ENCODE measurements at regions not wholly inside any gene's neighbourhood (a gene's known extent, or its start where the extent isn't known, plus 50 kb on each side); places are given as distances from the start of the nearest gene placed in this dataset.

DNA sequence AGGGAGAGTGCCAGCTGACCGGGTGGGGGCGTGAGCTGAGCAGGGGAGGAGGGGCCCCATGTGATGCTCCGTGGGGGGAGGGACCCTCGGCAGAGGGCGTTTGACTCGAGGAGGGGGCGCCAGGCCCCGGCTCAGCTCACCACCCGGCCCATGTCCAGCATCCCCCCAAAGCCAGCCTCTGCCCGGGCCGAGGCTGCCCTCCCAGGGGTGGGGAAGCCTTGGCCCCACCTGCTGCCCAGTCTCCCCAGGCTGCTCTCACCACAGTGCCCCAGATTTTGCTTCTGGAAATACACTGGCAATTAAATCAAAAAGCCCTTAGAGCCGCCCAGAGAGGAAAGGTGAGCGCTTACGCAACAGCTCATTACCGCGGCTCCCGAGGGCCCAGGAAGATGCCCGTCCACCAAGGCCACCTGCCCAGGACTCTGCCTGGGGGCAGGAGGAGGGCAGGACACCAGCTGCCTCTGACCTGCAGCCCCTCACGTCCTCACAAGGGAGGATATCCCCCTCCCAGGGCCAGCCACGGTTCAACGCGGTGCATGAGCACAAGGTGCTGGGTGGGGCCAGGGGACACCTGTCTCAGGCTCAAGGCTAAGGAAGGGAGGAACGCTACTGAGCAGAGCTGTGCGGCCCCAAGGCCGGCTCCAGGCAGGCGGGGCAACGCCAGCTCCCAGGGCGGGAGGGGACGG lies 70.0 kb upstream of the INPP5A start:
- Histone ChIP-seq H3K4me3 (ENCODE audit: low read depth, low read length, poor library complexity, severe bottlenecking) (no peak overlapping the region), H2AFZ (ENCODE audit: low read length) (no peak overlapping the region), H3K4me2 (ENCODE audit: low read length) (no peak overlapping the region), H3K9me2 (ENCODE audit: insufficient read depth, low read length) (no peaks in the 10 kb centered on the region), H3K27ac (ENCODE audit: low read depth, low read length, poor library complexity, severe bottlenecking) (no peak overlapping the region), H3K79me2 (ENCODE audit: insufficient read depth, low read depth, low read length) (no peaks in the 10 kb centered on the region), H3K36me3 (ENCODE audit: insufficient read depth, low read length) (no peaks in the 10 kb centered on the region), H3K4me1 (ENCODE audit: insufficient read depth, low read length, poor library complexity, severe bottlenecking) (no peaks in the 10 kb centered on the region), H4K20me1 (ENCODE audit: insufficient read depth, low read length) (no peaks in the 10 kb centered on the region), H3K9me3 (ENCODE audit: low read length) (no peaks in the 10 kb centered on the region)
- CTCF ChIA-PET (ENCODE audit: unreplicated experiment): interaction anchor here (0.9 kb wide), 1 partner anchor 217 kb away, joined by 8 read pairs; no protein-coding TSS in a partner anchor
- intact Hi-C loops (cut with micrococcal nuclease; ENCODE audit: unreplicated experiment): no loop called here
- no peak for DNase-seq (ENCODE audit: low spot score)
- TF ChIP-seq, protein P1, sequence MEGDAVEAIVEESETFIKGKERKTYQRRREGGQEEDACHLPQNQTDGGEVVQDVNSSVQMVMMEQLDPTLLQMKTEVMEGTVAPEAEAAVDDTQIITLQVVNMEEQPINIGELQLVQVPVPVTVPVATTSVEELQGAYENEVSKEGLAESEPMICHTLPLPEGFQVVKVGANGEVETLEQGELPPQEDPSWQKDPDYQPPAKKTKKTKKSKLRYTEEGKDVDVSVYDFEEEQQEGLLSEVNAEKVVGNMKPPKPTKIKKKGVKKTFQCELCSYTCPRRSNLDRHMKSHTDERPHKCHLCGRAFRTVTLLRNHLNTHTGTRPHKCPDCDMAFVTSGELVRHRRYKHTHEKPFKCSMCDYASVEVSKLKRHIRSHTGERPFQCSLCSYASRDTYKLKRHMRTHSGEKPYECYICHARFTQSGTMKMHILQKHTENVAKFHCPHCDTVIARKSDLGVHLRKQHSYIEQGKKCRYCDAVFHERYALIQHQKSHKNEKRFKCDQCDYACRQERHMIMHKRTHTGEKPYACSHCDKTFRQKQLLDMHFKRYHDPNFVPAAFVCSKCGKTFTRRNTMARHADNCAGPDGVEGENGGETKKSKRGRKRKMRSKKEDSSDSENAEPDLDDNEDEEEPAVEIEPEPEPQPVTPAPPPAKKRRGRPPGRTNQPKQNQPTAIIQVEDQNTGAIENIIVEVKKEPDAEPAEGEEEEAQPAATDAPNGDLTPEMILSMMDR (conservative IDR thresholded peaks at IDR 0.05; ENCODE audit: low read length): no peak
- no peak for TF ChIP-seq EZH2phosphoT487 (IDR thresholded peaks at IDR 0.05; ENCODE audit: borderline replicate concordance, low read depth, low read length)
- POLR2A ChIA-PET: interaction anchor here (1.2 kb wide), 1 partner anchor 82 kb away, joined by 3 read pairs; no protein-coding TSS in a partner anchor
- BruUV-seq (replicated peaks): no TSS peak

DNA sequence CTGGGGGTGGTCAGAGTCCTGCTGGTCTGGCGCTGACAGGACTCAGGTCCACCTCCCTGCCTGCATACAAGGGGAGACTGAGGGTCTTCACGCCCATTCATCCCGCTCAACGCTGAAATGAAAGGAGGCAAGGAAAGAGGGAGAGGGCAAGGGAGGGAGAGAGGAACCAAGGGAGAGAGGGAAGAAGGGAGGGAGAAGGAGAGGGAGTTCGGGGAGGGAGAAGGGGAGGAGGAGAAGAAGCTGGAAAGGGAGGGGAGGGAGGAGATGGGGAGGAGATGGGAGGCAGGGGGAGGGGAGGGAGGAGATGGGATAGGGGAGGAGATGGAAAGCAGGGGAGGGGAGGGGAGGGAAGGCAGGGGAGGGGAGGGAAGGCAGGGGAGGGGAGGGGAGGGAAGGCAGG lies 69.4 kb upstream of the INPP5A start:
- Histone ChIP-seq H3K4me3 (ENCODE audit: low read depth, low read length, poor library complexity, severe bottlenecking) (no peak overlapping the region), H3K27ac (ENCODE audit: low read depth, low read length, poor library complexity, severe bottlenecking) (no peak overlapping the region), H3K4me1 (ENCODE audit: insufficient read depth, low read length, poor library complexity, severe bottlenecking) (no peaks in the 10 kb centered on the region), H3K9me2 (ENCODE audit: insufficient read depth, low read length) (no peaks in the 10 kb centered on the region), H2AFZ (ENCODE audit: low read length) (no peak overlapping the region), H3K4me2 (ENCODE audit: low read length) (no peak overlapping the region), H3K36me3 (ENCODE audit: insufficient read depth, low read length) (no peaks in the 10 kb centered on the region), H3K79me2 (ENCODE audit: insufficient read depth, low read depth, low read length) (no peaks in the 10 kb centered on the region), H4K20me1 (ENCODE audit: insufficient read depth, low read length) (no peaks in the 10 kb centered on the region), H3K9me3 (ENCODE audit: low read length) (no peaks in the 10 kb centered on the region)
- ChIA-PET CTCF (ENCODE audit: unreplicated experiment) (no interaction called here), POLR2A (interaction anchor here (1.2 kb wide), 1 partner anchor 83 kb away, joined by 3 read pairs; no protein-coding TSS in a partner anchor)
- intact Hi-C loops (cut with micrococcal nuclease; ENCODE audit: unreplicated experiment): no loop called here
- TF ChIP-seq, protein P1 (conservative IDR thresholded peaks at IDR 0.05; ENCODE audit: low read length): no peak
- TF ChIP-seq EZH2phosphoT487 (IDR thresholded peaks at IDR 0.05; ENCODE audit: borderline replicate concordance, low read depth, low read length): no peak
- BruUV-seq (replicated peaks): no TSS peak
- no peak for DNase-seq (ENCODE audit: low spot score)

DNA sequence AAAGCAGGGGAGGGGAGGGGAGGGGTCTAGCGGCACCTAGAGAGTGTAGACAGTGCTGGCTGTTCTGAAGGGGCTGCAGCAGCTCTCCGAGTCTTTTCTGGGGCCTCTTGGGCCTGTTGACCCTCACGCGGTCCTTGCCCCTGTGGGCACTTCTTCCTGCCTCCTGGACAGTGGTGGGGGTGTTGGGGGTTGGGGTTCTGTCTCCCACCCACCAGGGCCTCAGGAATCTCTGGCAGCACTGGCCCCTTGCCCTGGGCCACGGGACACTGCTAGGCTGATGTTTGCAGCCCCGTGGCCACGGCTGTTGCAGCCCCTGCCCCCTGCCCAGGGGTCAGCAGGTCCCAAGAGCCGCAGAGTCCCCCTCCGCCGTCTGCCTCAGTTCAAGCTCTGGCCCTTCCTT lies 68.9 kb upstream of the INPP5A start:
- ChIA-PET CTCF (ENCODE audit: unreplicated experiment) (no interaction called here), POLR2A (no interaction called here)
- TF ChIP-seq, protein P1 (conservative IDR thresholded peaks at IDR 0.05; ENCODE audit: low read length): no peak
- TF ChIP-seq EZH2phosphoT487 (IDR thresholded peaks at IDR 0.05; ENCODE audit: borderline replicate concordance, low read depth, low read length): no peak
- no peaks in the 10 kb centered on the region for H4K20me1 ChIP-seq (ENCODE audit: insufficient read depth, low read length)
- no peaks in the 10 kb centered on the region for H3K9me3 ChIP-seq (ENCODE audit: low read length)
- no peak for DNase-seq (ENCODE audit: low spot score)
- H3K36me3 ChIP-seq (ENCODE audit: insufficient read depth, low read length): no peaks in the 10 kb centered on the region
- no peak overlapping the region for H3K4me3 ChIP-seq (ENCODE audit: low read depth, low read length, poor library complexity, severe bottlenecking)
- H3K27ac ChIP-seq (ENCODE audit: low read depth, low read length, poor library complexity, severe bottlenecking): no peak overlapping the region
- BruUV-seq (replicated peaks): no TSS peak
- H3K4me1 ChIP-seq (ENCODE audit: insufficient read depth, low read length, poor library complexity, severe bottlenecking): no peaks in the 10 kb centered on the region
- no peak overlapping the region for H3K4me2 ChIP-seq (ENCODE audit: low read length)
- no peaks in the 10 kb centered on the region for H3K79me2 ChIP-seq (ENCODE audit: insufficient read depth, low read depth, low read length)
- no peaks in the 10 kb centered on the region for H3K9me2 ChIP-seq (ENCODE audit: insufficient read depth, low read length)
- no peak overlapping the region for H2AFZ ChIP-seq (ENCODE audit: low read length)
- intact Hi-C loops (cut with micrococcal nuclease; ENCODE audit: unreplicated experiment): no loop called here
